ENCODE measurements at regions not wholly inside any gene's neighbourhood (a gene's known extent, or its start where the extent isn't known, plus 50 kb on each side); places are given as distances from the start of the nearest gene placed in this dataset.
A peak's percentile ranks its signal among the peaks of the same experiment; 100 is the strongest.

DNA sequence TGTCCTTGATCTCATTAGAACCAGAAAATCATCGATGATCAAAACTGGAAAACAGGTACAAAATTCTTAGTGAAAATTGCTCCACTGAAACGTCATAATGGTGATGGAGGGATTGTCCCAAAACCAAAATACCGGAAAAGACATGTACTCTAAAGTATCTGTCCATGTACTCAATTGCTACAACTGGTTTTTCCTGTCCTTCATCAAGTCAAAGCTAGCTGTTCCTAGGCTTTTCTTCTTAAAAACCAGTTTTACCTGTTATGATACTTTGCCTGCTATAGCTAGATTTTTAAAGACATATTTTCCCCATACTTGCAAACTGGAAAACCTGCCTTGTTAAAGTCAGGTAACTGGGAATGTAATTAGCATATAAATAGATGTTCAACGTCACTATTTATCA, 50.5 kb upstream of the LRRC1 start:
- DNase-seq (ENCODE audit: low read depth in 2 of 2): no peak

DNA sequence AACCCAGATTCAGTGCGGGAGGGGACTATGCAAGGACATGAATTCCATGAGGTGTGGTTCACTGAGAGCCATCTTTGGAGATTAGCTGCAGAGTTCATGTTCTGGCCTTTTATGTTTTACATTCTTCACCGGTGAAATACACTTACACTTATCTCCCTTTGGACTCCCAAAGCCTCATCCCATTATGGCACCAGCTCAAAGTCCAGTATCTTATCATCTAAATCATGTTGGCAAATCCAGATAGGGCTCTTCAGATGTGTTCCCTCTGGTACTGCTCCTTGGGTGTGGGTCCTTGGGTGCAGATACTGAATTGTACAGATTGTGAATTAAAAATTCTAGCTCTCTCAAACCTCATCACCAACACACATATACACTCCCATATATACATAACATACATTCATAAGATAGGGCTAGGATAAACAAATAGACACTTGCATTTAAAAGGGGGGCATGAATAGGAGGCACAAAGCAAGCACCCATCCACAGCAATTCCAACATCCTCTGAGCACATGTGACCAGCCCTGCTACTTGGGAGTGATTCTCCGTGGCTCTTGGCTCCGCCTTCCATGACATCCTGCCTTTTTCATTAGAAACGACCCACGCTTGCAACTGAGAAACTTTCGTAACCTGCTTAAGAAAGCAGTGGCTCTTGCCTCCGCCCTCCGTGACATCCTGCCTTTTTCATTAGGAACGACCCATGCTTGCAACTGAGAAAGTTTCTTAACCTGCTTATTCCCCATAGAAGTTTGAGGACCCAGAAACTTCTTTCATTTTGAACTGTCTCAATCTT, 53.6 kb upstream of the LRRC1 start:
- no peak for DNase-seq (ENCODE audit: low read depth in 2 of 2)

DNA sequence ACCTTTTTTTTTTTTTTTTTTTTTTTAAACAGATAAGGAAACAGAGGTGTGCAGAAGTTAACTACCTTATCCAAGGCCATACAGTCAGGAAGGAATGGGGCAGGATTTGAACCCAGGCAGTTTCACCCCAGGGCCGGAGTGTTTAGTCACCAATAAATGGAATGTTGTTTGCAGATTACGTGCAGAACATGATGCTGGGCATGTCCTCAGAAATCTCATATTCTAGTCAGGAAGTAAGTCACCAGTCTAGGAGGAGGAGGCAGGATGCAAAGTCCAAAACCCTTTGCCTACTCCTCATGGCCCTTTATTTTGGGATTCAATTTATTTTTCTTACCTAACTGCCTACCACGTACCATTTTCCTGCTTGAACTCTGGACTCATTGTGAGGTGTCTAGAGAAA, 57.1 kb upstream of the LRRC1 start:
- no peak for DNase-seq (ENCODE audit: low read depth in 2 of 2)

DNA sequence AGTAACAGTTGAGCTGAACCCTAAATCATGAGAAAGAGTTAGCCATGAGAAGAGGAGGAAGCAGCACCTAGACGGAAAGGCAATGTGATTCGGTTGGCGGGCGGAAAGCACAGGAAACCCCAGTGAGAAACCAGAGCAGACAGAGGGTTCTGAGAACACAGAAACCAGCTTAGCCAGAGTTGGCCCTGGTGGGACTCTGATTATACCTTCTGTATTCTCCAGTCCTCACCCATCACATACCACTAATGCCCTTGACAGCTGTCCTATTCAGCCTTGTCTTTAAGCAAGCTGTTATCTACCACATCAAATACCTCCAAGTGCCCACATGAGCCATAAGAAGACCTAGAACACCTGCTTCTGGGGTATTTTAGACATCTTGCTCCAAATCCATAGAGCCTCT, 58.9 kb upstream of the LRRC1 start:
- DNase-seq (ENCODE audit: low read depth in 2 of 2): no peak

DNA sequence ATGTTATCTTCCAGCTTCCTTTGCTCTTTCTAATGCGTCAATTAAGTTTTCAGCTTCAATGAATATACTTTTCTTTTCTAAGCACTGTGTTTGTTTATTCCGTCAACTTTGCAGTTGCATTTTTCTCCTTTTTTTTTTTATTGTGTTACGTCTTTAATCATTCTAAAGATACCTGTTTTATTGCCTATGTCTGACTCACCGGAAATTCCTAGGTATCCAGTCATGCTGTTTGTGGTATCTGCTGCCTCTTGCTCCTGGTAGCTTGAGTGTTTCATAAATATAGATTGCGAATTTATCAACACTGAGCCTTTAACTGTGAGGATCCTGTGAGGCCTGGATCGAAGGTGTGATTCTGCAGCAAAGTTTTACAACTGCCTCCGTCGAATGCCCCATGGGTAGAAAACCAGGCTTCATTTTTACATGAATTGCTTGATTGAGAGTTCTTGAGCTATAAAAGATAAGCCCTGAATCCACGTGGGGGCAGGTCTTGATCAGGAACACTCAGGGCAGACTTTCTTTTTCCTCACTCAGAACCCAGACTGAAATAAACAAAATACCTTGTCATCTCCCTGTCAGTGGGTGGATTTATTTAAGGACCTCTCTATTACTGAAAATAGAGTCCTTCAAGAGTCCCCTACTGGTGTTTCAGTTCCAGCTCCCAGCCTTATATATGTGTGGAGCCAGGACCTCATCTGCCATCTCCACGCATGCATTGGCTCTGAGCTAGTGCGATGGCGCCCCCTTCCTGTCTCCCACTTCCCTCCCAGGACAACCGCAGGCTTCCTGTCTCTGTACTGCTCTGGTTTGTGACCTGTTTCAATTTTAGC, 60.1 kb upstream of the LRRC1 start:
- DNase-seq (ENCODE audit: low read depth in 2 of 2): peak; percentile 68 to 91

DNA sequence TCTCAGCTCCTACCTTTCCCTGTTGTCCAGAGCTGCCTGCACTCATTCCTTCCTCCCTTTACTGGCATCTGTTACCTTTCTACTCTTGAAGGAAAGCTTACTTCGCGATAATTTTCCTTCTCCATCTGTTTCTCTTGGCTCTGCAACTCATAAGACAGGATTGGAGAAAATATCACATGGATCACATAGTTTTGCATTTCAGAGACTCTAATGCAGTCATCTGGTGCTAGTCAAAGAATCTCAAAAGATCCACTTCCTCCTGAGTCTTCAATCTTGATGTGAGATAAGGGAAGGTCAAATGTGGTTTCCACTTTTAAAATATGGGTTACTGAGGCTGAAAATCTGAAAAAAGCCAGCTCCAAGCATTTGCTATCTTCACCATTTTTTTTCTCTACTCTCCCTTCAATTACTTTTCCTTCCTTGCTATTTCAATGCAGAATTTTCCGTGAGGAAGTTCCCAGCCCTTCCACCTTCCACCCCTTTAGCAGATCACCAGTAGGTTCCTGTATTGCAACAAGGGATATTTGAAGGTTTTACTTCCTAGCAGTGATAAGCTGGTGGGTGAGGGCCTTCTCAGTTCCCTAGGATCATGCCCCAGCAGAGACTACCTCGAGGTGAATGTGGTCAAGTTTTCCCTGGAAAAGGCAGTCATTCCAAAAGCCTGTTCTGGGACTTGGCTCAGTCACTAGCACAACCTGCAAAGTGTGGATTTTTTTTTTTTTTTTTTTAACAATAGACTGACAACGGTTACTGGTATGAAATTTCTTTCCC, 62.8 kb upstream of the LRRC1 start:
- no peak for DNase-seq (ENCODE audit: low read depth in 2 of 2)

DNA sequence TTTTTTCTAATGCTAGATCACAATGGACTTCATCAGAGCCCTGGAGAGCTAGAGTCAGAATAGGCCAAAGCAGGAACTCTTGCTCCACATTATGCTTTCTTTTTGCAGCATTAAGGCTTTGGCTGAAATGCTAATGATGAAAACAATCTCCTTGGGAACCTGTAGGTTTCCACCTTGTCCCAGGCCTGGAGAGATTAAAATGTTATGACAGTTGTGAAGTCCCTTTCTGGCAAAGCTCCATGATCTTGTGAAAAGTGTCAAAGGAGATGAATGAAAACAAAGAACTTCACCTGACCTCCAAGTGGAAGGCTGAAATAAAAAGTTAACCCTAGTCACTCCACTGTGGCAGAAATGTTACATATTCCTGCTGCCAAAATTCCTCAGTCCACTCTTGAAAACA, 64.0 kb upstream of the LRRC1 start:
- DNase-seq (ENCODE audit: low read depth in 2 of 2): peak in 1 of 2 donors; percentile 45

DNA sequence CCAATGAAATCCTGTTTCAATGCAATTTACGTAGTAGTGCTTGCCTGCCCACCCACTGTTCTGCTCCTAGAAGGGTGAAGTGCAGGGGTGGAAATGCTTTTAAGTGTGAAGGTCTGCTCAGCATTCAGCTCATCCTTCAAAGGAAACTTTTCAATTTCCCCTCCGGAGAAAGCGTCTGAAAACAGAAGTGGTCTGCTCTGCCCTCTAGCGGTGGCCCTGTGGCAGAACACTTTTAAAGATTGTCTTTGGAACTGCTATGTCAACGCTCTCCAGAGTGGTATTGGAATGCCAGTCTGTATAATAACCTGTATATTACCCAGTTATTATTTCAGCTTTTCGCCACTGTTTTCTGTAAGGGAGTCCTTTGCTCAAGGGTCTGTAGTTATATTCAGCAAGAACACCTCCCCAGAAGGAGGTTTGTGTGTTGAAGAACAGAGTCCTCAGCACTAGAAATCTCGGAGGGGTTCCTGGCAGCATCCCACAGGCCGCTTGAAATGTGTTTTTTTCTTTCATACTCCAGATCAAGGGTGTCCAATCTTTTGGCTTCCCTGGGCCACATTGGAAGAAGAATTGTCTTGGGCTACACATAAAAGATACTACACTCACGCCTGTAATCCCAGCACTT, 63.1 kb upstream of the KLHL31 start:
- peak in 1 of 2 donors; percentile 51 for DNase-seq (ENCODE audit: low read depth in 2 of 2)

DNA sequence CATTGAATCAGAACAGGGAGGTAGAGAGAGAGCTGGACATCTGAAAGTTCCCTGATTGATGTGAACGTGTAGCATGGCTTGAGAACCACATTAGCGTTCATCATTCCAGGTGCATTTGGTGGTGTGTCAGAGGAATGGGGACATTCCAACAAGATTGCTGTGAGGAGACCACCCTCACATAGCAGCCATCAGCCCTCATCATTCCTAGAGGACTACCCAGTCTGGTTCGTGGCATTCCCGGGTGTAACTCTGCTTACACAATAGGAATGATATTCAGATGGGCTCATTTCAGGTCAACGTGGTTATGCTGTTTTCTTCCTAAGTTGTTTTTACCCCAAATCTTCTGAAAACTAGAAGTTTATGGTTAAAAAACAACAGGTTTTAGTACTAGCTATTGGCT, 62.2 kb upstream of the KLHL31 start:
- no peak for DNase-seq (ENCODE audit: low read depth in 2 of 2)

DNA sequence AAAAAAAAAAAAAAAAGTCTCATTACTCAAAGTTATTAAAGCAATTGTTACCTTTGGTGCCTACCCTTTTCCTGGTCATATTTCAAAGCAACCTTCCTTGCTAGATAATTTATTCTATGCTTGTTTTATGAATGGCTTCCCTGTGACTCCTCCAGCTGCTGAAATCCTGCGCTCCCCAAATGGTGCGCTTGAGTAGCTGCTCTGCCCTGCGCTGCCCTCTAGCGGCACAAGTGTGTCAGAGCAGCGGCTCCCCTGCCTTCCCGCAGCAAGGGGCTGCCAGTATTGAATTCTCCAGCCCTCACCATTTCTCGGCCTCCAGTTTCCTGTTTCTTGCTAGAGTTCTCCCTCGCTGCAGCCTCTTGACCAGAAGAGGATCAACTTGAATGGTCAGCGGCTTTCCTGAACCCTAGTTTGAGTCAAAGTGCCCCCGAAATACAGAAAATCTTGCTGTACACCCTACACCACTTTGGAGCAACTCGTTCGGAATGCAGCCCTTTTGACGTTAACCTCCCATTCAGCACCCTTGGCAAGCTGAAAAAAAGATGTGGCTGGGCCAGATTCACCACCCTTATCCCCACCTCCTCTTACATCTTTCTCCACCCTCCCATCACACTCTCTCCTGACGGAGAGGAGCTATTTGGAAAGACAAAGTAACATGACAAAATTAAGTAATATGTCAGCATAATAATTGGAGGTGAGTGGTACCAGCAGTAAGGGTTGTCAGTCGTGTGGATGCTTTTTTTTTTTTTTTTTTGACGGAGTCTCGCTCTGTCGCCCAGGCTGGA, 60.4 kb upstream of the KLHL31 start:
- DNase-seq (ENCODE audit: low read depth in 2 of 2): peak; percentile 39 to 69

DNA sequence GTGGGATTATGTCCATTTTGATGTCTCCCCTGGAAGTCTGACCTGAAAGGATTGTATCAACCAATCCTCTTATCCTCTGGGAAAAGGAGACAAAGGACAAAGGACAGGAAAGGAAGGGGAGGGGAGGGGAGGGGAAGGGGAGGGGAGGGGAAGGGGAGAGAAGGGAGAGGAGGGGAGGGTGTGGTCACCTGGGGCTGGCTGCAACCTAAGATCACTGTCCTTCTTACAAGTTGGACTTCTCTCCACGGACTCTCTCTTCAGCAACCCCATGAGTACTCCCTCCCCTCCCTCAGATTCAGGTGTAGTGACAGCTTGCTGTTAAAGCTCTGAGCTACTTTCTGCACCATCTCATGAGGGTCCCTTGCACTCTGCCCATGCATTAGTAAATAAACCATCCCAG, 58.9 kb upstream of the KLHL31 start:
- DNase-seq (ENCODE audit: low read depth in 2 of 2): no peak

DNA sequence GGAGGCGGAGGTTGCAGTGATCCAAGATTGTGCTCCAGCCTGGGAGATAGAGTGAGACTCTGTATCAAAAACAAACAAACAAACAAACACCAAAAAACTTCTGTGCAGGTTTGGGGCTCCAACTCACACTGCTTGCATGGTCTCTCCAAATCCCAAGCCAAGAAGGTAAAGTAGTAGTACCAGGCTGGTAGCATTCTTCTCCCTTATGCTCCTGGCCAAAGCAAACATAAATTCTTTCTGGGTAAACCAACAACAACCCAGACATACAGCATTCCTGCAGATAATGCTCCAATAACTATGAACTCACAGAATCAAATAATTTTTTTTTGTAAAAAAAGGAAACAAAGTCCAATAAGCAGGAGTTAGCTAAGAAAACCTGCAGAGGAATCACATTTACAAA, 57.8 kb upstream of the KLHL31 start:
- no peak for DNase-seq (ENCODE audit: low read depth in 2 of 2)

DNA sequence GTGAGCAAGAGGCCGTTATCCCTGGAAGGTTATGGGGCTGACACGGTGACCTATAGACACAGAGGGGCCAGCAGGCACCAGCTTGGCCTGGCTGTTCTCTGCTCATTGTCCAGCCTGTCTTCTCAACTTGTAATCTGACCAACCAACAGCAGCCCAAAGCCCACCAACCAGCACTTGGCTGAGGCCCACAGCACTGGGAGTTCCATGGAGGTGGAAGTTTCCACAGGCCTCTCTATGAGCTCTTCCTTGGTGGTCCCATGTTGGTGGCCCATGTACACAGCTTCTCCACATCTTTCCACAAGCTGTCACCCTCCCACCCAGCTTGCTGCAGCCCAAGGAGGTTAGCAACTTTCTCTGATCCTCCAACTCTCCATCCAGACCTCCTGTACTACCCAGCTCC, 56.2 kb upstream of the KLHL31 start:
- no peak for DNase-seq (ENCODE audit: low read depth in 2 of 2)

DNA sequence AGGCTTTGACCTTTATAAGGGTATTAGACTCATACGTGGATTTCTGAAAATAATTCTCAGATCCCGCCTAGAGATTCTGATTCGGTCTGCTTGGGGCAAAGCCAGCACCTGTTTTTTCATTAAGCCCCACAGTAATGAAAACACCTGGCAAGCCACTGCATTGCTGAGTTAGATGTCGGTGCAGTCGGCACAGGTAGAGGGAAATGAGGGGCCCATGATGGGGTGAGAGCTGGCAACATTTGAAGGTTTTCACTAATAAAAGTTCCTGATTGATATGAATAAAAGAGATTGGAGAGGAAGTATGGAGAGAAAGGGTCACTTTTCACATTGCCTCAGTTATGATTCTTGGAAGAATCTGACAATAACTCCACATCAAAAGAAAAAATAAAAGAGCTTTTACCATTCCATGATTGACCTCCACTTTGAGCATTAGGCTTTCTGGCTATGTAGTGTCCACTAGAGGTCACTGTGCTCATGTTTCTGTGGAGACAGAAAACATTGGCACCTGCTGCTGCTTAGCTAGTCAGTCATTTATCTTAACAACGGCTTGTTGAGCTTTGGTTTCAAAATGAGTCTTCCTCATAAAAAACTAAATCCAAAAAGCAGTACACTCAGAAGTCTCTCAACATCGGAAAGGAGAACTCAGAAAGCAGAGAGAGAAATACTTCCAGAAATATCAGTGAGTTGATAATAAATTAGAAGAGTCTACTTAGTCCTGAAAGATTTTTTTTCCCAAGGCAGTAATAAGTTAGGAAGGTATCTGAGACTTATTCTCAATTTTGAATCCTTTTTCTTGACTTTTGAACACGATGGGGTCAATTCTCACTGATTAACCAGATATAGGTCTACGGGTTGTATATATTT, 53.3 kb upstream of the KLHL31 start:
- peak; percentile 68 to 81 for DNase-seq (ENCODE audit: low read depth in 2 of 2)

DNA sequence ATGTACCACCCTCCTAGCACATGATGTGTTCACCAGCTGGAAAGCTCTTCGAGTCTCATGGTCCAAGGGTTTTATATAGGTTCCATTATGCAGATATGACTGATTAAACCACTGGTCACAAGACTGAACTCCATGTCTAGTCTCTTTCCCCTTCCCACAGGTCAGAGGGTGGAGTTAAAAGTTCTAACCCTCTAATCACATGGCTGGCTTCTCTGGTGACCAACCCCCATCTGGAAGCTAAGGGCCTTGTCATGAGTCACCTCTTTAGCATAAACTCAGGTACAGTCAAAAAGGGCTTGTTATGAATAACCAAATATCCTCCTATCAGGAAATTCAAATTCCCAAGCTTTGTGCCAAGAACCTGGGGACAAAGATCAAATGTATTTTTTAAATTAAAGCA, 52.0 kb upstream of the KLHL31 start:
- no peak for DNase-seq (ENCODE audit: low read depth in 2 of 2)

DNA sequence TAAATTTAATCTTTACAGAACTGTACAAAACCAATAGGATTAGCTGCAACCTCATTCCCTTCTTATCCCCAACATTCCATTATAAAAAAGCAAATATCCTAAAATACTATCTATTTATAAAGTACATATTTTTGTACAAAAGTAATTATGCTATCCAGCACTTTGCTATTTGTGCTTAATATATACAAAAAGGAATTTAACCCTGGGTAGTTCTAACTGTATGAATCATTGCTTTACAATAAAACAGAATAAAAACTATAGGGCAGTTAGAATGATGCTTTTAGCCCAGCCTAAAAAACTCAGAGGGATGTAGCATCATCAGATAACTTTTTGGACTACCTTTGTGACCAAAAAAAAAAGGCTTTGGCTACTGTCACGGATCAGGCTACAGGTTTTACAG, 49.9 kb upstream of the KLHL31 start:
- DNase-seq (ENCODE audit: low read depth in 2 of 2): no peak
